Activated CD8-positive, alpha-beta T cell treated with anti-CD3 and anti-CD28 coated beads for 36 hours (primary cell): ENCODE measurements at regions not wholly inside any gene's neighbourhood (a gene's known extent, or its start where the extent isn't known, plus 50 kb on each side); places are given as distances from the start of the nearest gene placed in this dataset.

Experiments
- ATAC-seq: fragments of 200-7000 bp; cut with Tn5 transposase; one replicate; pipeline ENCODE4 v1.10.0; 2021; ENCODE audit warnings: mild to moderate bottlenecking, moderate library complexity
- CTCF ChIA-PET: fragments of 350-600 bp; sonication (Branson Sonifier 250); formaldehyde crosslinking; loops from one replicate; lab custom pipeline; 2021; ENCODE audit warnings: antibody characterized with exemption; lab: Charles Lee
- POLR2A ChIA-PET: fragments of 350-600 bp; sonication (Branson Sonifier 250); formaldehyde crosslinking; loops from one replicate; lab custom pipeline; 2021; ENCODE audit warnings: antibody characterized with exemption; lab: Charles Lee
- DNase-seq: peaks from one replicate; pipeline ENCODE4 v3.0.0-alpha.2; 2020
- H3K27ac Mint-ChIP-seq: one replicate; pipeline ENCODE4 v1.8.0; 2021; ENCODE audit warnings: mild to moderate bottlenecking, mixed read lengths
- H3K27me3 Mint-ChIP-seq: one replicate; pipeline ENCODE4 v1.8.0; 2021; ENCODE audit warnings: mixed read lengths
- H3K36me3 Mint-ChIP-seq: one replicate; pipeline ENCODE4 v1.8.0; 2021; ENCODE audit warnings: low read depth, mixed read lengths
- H3K4me1 Mint-ChIP-seq: one replicate; pipeline ENCODE4 v1.8.0; 2021; ENCODE audit warnings: low read depth, mixed read lengths
- H3K4me3 Mint-ChIP-seq: one replicate; pipeline ENCODE4 v1.8.0; 2021; ENCODE audit warnings: mild to moderate bottlenecking, moderate library complexity, mixed read lengths
- H3K9me3 Mint-ChIP-seq: one replicate; pipeline ENCODE4 v1.8.0; 2021; ENCODE audit warnings: mixed read lengths
- CTCF ChIP-seq: fragments of 200-600 bp; IDR thresholded peaks from one replicate; pipeline ENCODE4 v1.8.0; 2022; ENCODE audit warnings: antibody characterized with exemption, mild to moderate bottlenecking
- intact Hi-C: fragments of 100-400 bp; cut with micrococcal nuclease; formaldehyde crosslinking; loops from one replicate; pipeline ENCODE4 v1.10.0; 2022

GRCh38 chr14:96956464-96957239 lies 159.5 kb downstream of the VRK1 start:
- POLR2A ChIA-PET: no interaction called here
- Mint-ChIP-seq H3K36me3 (peaks cover 17% of the 10 kb centered on the region), H3K4me1 (peaks cover 11% of the 10 kb centered on the region), H3K4me3 (no peak overlapping the region), H3K9me3 (peaks cover 11% of the 10 kb centered on the region), H3K27me3 (no peaks in the 10 kb centered on the region), H3K27ac (no peak overlapping the region)
- DNase-seq (no peak), ATAC-seq (no peak)
- TF ChIP-seq CTCF: no peak
- CTCF ChIA-PET: no interaction called here
- intact Hi-C loops: no loop called here

GRCh38 chr14:96958057-96958456 lies 160.9 kb downstream of the VRK1 start:
- Mint-ChIP-seq H3K27ac (no peak overlapping the region), H3K27me3 (no peaks in the 10 kb centered on the region), H3K9me3 (peaks cover 15% of the 10 kb centered on the region), H3K4me3 (no peak overlapping the region), H3K36me3 (peaks cover 21% of the 10 kb centered on the region), H3K4me1 (peaks cover 24% of the 10 kb centered on the region)
- intact Hi-C loops: no loop called here
- TF ChIP-seq CTCF: no peak
- no peak for ATAC-seq
- ChIA-PET CTCF (no interaction called here), POLR2A (no interaction called here)
- no peak for DNase-seq

GRCh38 chr14:96959992-96960391 lies 162.8 kb downstream of the VRK1 start:
- ATAC-seq (no peak), DNase-seq (no peak)
- CTCF ChIA-PET: no interaction called here
- intact Hi-C loops: no loop called here
- Mint-ChIP-seq H3K4me1 (peaks cover 38% of the 10 kb centered on the region), H3K27ac (no peak overlapping the region), H3K36me3 (peaks cover 21% of the 10 kb centered on the region), H3K9me3 (peaks cover 15% of the 10 kb centered on the region), H3K27me3 (no peaks in the 10 kb centered on the region), H3K4me3 (no peak overlapping the region)
- TF ChIP-seq CTCF: no peak
- POLR2A ChIA-PET: no interaction called here

- CTCF ChIA-PET: no interaction called here
- Mint-ChIP-seq H3K27me3 (no peaks in the 10 kb centered on the region), H3K36me3 (peaks cover 21% of the 10 kb centered on the region), H3K4me3 (no peak overlapping the region), H3K9me3 (peaks cover 15% of the 10 kb centered on the region), H3K4me1 (peaks cover 36% of the 10 kb centered on the region), H3K27ac (no peak overlapping the region)
- DNase-seq (no peak), ATAC-seq (no peak)
- TF ChIP-seq CTCF: no peak
- POLR2A ChIA-PET: no interaction called here
- intact Hi-C loops: no loop called here
These were observed 163.5 kb downstream of the VRK1 start for GRCh38 chr14:96960598-96961116.

GRCh38 chr14:96961895-96962294 lies 164.7 kb downstream of the VRK1 start:
- ATAC-seq (no peak), DNase-seq (no peak)
- H3K27ac Mint-ChIP-seq: peak overlapping the region; percentile 91
- CTCF ChIA-PET: interaction anchor here (1.1 kb wide), 1 partner anchor 223 kb away, joined by 3 read pairs; no protein-coding TSS in a partner anchor
- H3K4me1 Mint-ChIP-seq: peaks cover 44% of the 10 kb centered on the region
- H3K36me3 Mint-ChIP-seq: peaks cover 24% of the 10 kb centered on the region
- intact Hi-C loops: no loop called here
- no peak overlapping the region for H3K4me3 Mint-ChIP-seq
- no peak for TF ChIP-seq CTCF
- peaks cover 14% of the 10 kb centered on the region for H3K9me3 Mint-ChIP-seq
- POLR2A ChIA-PET: interaction anchor here (2.2 kb wide), 1 partner anchor 8 kb away, joined by 5 read pairs; no protein-coding TSS in a partner anchor
- H3K27me3 Mint-ChIP-seq: no peaks in the 10 kb centered on the region
